Liver (tissue), 8 donors: ENCODE measurements at regions not wholly inside any gene's neighbourhood (a gene's known extent, or its start where the extent isn't known, plus 50 kb on each side); places are given as distances from the start of the nearest gene placed in this dataset.

Experiments used
- DNase-seq: peaks from one replicate; pipeline ENCODE4 v3.0.0-alpha.2; 2017; ENCODE audit warnings: low spot score
- H3K27ac ChIP-seq, 2 donors: one replicate each; pipeline ENCODE4 v1.7.0; 2013; ENCODE audit warnings: inconsistent platforms in 2 of 2, low read length in 2 of 2, control low read depth in 1 of 2, low read depth in 1 of 2, mild to moderate bottlenecking in 1 of 2
- H3K27me3 ChIP-seq, 4 donors: one replicate each; pipeline versions ENCODE4 v1.6.1 to v1.7.0; 2013; ENCODE audit warnings: low read length in 3 of 4, inconsistent platforms in 1 of 4, mild to moderate bottlenecking in 1 of 4, moderate library complexity in 1 of 4; ENCODE audit not compliant: control insufficient read depth in 4 of 4, insufficient read depth in 4 of 4
- H3K36me3 ChIP-seq, 4 donors: one replicate each; pipeline versions ENCODE4 v1.6.1 to v1.7.0; 2013; ENCODE audit warnings: low read length in 3 of 4, mild to moderate bottlenecking in 3 of 4, low read depth in 1 of 4, moderate library complexity in 1 of 4; ENCODE audit not compliant: control insufficient read depth in 4 of 4, insufficient read depth in 3 of 4
- H3K4me1 ChIP-seq, 4 donors: one replicate each; pipeline versions ENCODE4 v1.6.1 to v1.7.0; 2013; ENCODE audit warnings: low read length in 3 of 4, mild to moderate bottlenecking in 3 of 4, moderate library complexity in 1 of 4; ENCODE audit not compliant: control insufficient read depth in 4 of 4, insufficient read depth in 4 of 4
- H3K4me3 ChIP-seq, 3 donors: one replicate each; pipeline versions ENCODE4 v1.6.1 to v1.7.0; 2013; ENCODE audit warnings: low read length in 3 of 3, control low read depth in 1 of 3, low read depth in 1 of 3, mild to moderate bottlenecking in 1 of 3
- H3K9ac ChIP-seq, 2 donors: one replicate each; pipeline ENCODE4 v1.7.0; 2013; ENCODE audit warnings: low read length in 2 of 2, mild to moderate bottlenecking in 2 of 2, moderate library complexity in 2 of 2, control low read depth in 1 of 2, low read depth in 1 of 2
- H3K9me3 ChIP-seq, 4 donors: one replicate each; pipeline versions ENCODE4 v1.6.1 to v1.7.0; 2013; ENCODE audit warnings: low read length in 3 of 4; ENCODE audit not compliant: control insufficient read depth in 4 of 4
- EGR1 ChIP-seq, 2 donors: IDR thresholded peaks; 2 replicates each; pipeline ENCODE4 v1.6.1; 2016 to 2018; ENCODE audit warnings: antibody characterized with exemption in 2 of 2, low read depth in 2 of 2
- FOXA2 ChIP-seq: IDR thresholded peaks from 2 replicates; pipeline ENCODE4 v1.6.1; 2016; ENCODE audit warnings: antibody characterized with exemption
- GABPA ChIP-seq, 2 donors: IDR thresholded peaks in 1 of 2; conservative IDR thresholded peaks in 1 of 2; 2 replicates each; pipeline ENCODE4 v1.6.1; 2016; ENCODE audit warnings: antibody characterized with exemption in 2 of 2, mild to moderate bottlenecking in 1 of 2, moderate library complexity in 1 of 2
- HNF4A ChIP-seq, 2 donors: conservative IDR thresholded peaks; 2 replicates each; pipeline ENCODE4 v1.6.1; 2016; ENCODE audit warnings: antibody characterized with exemption in 2 of 2, mild to moderate bottlenecking in 2 of 2
- JUND ChIP-seq, 2 donors: IDR thresholded peaks; 2 replicates each; pipeline ENCODE4 v1.6.1; 2016; ENCODE audit warnings: antibody characterized with exemption in 2 of 2
- NR2F2 ChIP-seq: IDR thresholded peaks from 2 replicates; pipeline ENCODE4 v1.6.1; 2016; ENCODE audit warnings: antibody characterized with exemption
- RXRA ChIP-seq, 2 donors: IDR thresholded peaks; 2 replicates each; pipeline ENCODE4 v1.6.1; 2017 to 2018; ENCODE audit warnings: antibody characterized with exemption in 2 of 2, mild to moderate bottlenecking in 1 of 2
- TAF1 ChIP-seq: conservative IDR thresholded peaks from 2 replicates; pipeline ENCODE4 v1.6.1; 2016; ENCODE audit warnings: antibody characterized with exemption, mild to moderate bottlenecking
- YY1 ChIP-seq: IDR thresholded peaks from 2 replicates; pipeline ENCODE4 v1.6.1; 2016; ENCODE audit warnings: antibody characterized with exemption, mild to moderate bottlenecking
- WGBS: extraction: QIAGEN DNeasy Blood & Tissue Kit; methylation state at CpG from one replicate; pipeline ENCODE4 v1.1.7; 2013; 5-methylcytosine and 5-hydroxymethylcytosine counted together
- TF ChIP-seq, protein P1 (sequence below): IDR thresholded peaks from 2 replicates; pipeline ENCODE4 v1.6.1; 2016; ENCODE audit warnings: antibody characterized with exemption
- TF ChIP-seq, protein P2 (sequence below): fragments of 150-350 bp; IDR thresholded peaks from 2 replicates; pipeline ENCODE4 v1.5.1; 2017; ENCODE audit warnings: improper control_type of control experiment, low read depth, low read length; ENCODE audit not compliant: missing input control
- TF ChIP-seq, protein P3 (sequence below): IDR thresholded peaks from 2 replicates; pipeline ENCODE4 v1.6.1; 2016; ENCODE audit warnings: antibody characterized with exemption, mild to moderate bottlenecking
- TF ChIP-seq, protein P4 (sequence below): IDR thresholded peaks from 2 replicates; pipeline ENCODE4 v1.6.1; 2016; ENCODE audit warnings: antibody characterized with exemption
- donor health status: healthy.
- donor health status: healthy.
- donor health status: healthy.
- donor health status: healthy.
- donor health status: healthy.

DNA sequence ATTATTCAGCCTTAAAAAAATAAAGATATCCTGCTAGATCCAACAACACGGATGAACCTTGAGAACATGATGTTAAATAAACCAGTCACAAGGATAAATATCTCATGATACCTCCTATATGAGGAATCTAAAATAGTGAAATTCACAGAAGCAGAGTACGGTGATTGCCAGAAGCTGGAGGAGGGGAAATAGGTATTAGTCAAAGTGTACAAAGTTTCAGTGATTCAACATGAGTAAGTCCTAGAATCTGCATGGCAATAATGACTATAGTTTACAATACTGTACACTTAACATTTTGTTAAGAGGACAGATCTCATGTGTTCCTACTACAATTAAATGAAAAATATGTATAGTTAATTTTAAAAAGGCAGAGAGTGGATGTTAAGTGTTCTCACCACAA is 206.6 kb upstream of the SLC10A2 start:
- no peaks in the 10 kb centered on the region for H3K9me3 ChIP-seq
- DNase-seq: no peak
- 68% methylated on average over 2 of the region's 2 CpGs for WGBS
- no peak overlapping the region for H3K27ac ChIP-seq
- no peaks in the 10 kb centered on the region for H3K27me3 ChIP-seq
- no peaks in the 10 kb centered on the region for H3K36me3 ChIP-seq
- no peaks in the 10 kb centered on the region for H3K4me1 ChIP-seq
- H3K4me3 ChIP-seq: no peak overlapping the region
- TF ChIP-seq, protein P1, sequence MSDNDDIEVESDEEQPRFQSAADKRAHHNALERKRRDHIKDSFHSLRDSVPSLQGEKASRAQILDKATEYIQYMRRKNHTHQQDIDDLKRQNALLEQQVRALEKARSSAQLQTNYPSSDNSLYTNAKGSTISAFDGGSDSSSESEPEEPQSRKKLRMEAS: no peak
- TF ChIP-seq, protein P2, sequence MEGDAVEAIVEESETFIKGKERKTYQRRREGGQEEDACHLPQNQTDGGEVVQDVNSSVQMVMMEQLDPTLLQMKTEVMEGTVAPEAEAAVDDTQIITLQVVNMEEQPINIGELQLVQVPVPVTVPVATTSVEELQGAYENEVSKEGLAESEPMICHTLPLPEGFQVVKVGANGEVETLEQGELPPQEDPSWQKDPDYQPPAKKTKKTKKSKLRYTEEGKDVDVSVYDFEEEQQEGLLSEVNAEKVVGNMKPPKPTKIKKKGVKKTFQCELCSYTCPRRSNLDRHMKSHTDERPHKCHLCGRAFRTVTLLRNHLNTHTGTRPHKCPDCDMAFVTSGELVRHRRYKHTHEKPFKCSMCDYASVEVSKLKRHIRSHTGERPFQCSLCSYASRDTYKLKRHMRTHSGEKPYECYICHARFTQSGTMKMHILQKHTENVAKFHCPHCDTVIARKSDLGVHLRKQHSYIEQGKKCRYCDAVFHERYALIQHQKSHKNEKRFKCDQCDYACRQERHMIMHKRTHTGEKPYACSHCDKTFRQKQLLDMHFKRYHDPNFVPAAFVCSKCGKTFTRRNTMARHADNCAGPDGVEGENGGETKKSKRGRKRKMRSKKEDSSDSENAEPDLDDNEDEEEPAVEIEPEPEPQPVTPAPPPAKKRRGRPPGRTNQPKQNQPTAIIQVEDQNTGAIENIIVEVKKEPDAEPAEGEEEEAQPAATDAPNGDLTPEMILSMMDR: no peak
- no peak for TF ChIP-seq GABPA (IDR thresholded peaks at IDR 0.05 in 1 of 2, conservative IDR thresholded peaks at IDR 0.05 in 1 of 2)
- no peak for TF ChIP-seq RXRA (IDR thresholded peaks at IDR 0.05)
- no peak for TF ChIP-seq JUND (IDR thresholded peaks at IDR 0.05)
- no peak for TF ChIP-seq YY1
- no peak for TF ChIP-seq HNF4A (conservative IDR thresholded peaks at IDR 0.05)
- TF ChIP-seq, protein P3, sequence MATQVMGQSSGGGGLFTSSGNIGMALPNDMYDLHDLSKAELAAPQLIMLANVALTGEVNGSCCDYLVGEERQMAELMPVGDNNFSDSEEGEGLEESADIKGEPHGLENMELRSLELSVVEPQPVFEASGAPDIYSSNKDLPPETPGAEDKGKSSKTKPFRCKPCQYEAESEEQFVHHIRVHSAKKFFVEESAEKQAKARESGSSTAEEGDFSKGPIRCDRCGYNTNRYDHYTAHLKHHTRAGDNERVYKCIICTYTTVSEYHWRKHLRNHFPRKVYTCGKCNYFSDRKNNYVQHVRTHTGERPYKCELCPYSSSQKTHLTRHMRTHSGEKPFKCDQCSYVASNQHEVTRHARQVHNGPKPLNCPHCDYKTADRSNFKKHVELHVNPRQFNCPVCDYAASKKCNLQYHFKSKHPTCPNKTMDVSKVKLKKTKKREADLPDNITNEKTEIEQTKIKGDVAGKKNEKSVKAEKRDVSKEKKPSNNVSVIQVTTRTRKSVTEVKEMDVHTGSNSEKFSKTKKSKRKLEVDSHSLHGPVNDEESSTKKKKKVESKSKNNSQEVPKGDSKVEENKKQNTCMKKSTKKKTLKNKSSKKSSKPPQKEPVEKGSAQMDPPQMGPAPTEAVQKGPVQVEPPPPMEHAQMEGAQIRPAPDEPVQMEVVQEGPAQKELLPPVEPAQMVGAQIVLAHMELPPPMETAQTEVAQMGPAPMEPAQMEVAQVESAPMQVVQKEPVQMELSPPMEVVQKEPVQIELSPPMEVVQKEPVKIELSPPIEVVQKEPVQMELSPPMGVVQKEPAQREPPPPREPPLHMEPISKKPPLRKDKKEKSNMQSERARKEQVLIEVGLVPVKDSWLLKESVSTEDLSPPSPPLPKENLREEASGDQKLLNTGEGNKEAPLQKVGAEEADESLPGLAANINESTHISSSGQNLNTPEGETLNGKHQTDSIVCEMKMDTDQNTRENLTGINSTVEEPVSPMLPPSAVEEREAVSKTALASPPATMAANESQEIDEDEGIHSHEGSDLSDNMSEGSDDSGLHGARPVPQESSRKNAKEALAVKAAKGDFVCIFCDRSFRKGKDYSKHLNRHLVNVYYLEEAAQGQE: no peak
- no peak for TF ChIP-seq NR2F2
- no peak for TF ChIP-seq EGR1 (IDR thresholded peaks at IDR 0.05; ENCODE audit: low read depth in 2 of 2)
- no peak for TF ChIP-seq TAF1
- TF ChIP-seq FOXA2: no peak
- H3K9ac ChIP-seq: no peak overlapping the region

DNA sequence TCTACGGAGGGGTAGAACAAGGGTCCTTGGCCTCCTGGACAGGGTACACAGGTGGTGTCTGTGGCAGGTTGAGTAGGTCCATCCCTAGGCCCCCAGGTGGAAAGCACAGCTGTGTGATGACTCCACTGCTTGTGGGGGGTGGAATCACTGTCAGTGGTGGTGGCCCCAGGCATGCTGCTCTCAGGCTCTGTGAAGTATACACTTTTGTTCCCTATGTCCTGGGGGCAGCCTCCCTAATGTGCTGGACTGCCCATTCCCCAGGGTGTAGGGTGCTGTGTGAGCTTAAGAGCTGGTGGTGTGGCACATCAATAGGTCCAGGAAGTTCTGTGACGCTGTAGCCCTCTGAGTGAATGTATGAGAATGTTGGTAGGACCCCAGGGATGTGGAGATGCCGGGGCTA is 197.2 kb upstream of the SLC10A2 start:
- H3K4me3 ChIP-seq: no peak overlapping the region
- 80% methylated on average over 3 of the region's 3 CpGs for WGBS
- peaks cover 0 to 7% (median 0%) of the 10 kb centered on the region in 4 donors for H3K9me3 ChIP-seq
- no peak overlapping the region for H3K9ac ChIP-seq
- H3K4me1 ChIP-seq: no peaks in the 10 kb centered on the region
- no peak overlapping the region for H3K27ac ChIP-seq
- H3K27me3 ChIP-seq: no peaks in the 10 kb centered on the region
- DNase-seq: no peak
- no peaks in the 10 kb centered on the region for H3K36me3 ChIP-seq
- TF ChIP-seq, protein P4, sequence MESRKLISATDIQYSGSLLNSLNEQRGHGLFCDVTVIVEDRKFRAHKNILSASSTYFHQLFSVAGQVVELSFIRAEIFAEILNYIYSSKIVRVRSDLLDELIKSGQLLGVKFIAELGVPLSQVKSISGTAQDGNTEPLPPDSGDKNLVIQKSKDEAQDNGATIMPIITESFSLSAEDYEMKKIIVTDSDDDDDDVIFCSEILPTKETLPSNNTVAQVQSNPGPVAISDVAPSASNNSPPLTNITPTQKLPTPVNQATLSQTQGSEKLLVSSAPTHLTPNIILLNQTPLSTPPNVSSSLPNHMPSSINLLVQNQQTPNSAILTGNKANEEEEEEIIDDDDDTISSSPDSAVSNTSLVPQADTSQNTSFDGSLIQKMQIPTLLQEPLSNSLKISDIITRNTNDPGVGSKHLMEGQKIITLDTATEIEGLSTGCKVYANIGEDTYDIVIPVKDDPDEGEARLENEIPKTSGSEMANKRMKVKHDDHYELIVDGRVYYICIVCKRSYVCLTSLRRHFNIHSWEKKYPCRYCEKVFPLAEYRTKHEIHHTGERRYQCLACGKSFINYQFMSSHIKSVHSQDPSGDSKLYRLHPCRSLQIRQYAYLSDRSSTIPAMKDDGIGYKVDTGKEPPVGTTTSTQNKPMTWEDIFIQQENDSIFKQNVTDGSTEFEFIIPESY: no peak
- TF ChIP-seq, protein P2: no peak
- TF ChIP-seq JUND (IDR thresholded peaks at IDR 0.05): no peak
- TF ChIP-seq, protein P3: no peak
- no peak for TF ChIP-seq RXRA (IDR thresholded peaks at IDR 0.05)
- TF ChIP-seq HNF4A (conservative IDR thresholded peaks at IDR 0.05): no peak
